MG63 (cell line): ENCODE measurements at regions not wholly inside any gene's neighbourhood (a gene's known extent, or its start where the extent isn't known, plus 50 kb on each side); places are given as distances from the start of the nearest gene placed in this dataset.
A peak's percentile ranks its signal among the peaks of the same experiment; 100 is the strongest.

Experiments used
- DNase-seq: peaks from one replicate; pipeline ENCODE4 v3.0.0-alpha.2; 2020
- H3K27me3 ChIP-seq: fragments of 250-450 bp; sonication (Bioruptor Pico); 2 replicates; pipeline ENCODE4 v1.5.1; 2020; ENCODE audit warnings: mild to moderate bottlenecking, moderate library complexity
- H3K36me3 ChIP-seq: fragments of 250-450 bp; sonication (Bioruptor Pico); 2 replicates; pipeline ENCODE4 v1.5.1; 2020; ENCODE audit warnings: mild to moderate bottlenecking, moderate library complexity
- H3K4me3 ChIP-seq: fragments of 250-450 bp; sonication (Bioruptor Pico); 2 replicates; pipeline ENCODE4 v1.5.1; 2020; ENCODE audit warnings: mild to moderate bottlenecking, moderate library complexity
- H3K9me3 ChIP-seq: fragments of 250-450 bp; sonication (Bioruptor Pico); 2 replicates; pipeline ENCODE4 v1.5.1; 2020; ENCODE audit warnings: mild to moderate bottlenecking, moderate library complexity

DNA sequence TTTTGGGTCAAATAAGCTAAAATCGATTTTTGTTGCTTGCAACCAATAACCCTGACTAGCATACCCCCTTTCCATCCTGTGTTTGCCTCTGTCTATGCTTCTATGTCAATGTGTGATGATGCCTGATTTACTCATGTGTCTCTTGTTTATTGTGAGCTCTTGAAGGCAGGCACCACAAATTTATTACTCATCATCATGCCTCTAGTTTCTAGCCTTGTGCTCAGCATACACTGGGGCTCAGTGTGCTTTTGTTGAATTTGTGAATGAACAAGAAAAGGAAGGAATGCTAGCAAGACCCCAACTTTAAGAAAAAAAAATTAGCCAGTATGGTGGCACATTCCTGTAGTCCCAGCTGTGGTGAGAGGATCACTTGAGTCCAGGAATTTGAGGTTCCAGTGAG is 119.1 kb upstream of the GPR139 start:
- Histone ChIP-seq H3K36me3 (no peaks in the 10 kb centered on the region), H3K9me3 (no peaks in the 10 kb centered on the region), H3K27me3 (no peaks in the 10 kb centered on the region), H3K4me3 (no peak overlapping the region)
- no peak for DNase-seq

DNA sequence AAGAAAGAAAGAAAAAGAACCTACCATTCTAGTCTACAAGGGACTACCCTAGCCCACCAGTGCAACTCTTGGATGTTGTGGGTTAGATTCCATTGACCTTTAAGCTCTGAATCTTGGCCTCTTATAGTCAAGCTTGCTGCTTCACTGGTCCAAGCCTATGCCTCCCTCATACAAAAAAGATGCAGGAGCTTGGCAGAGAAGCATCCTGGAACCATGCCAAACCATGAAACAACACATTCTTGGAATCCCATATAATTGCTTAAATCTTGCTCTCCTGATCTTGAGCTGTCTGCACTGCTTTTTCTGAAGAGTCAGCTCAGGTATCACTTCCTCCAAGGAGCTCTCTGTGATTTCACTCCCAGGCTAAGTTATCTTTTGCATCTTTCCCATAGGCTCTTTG is 117.9 kb upstream of the GPR139 start:
- H3K4me3 ChIP-seq = no peak overlapping the region
- no peaks in the 10 kb centered on the region for H3K36me3 ChIP-seq
- H3K9me3 ChIP-seq = no peaks in the 10 kb centered on the region
- DNase-seq = no peak
- H3K27me3 ChIP-seq = no peaks in the 10 kb centered on the region

DNA sequence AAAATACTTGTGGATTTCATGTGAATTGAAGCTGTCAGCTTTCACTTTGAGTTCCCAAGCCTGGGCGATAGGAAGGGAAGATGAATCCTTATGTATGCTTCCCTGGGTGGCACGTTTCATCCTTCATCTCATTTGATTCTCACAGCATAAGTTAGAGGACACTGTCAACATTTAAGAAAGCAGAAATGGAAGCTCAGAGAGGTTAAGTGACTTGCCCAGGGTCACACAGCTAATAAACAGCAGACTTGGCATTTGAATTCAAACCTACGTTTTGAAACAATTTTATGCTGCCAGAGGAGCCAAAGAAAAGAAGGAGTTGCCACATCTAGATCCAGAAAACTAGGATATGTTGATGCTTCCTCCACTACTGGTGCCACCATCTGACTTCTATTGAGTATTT is 108.3 kb upstream of the GPR139 start:
- H3K9me3 ChIP-seq = no peaks in the 10 kb centered on the region
- DNase-seq = no peak
- no peaks in the 10 kb centered on the region for H3K27me3 ChIP-seq
- H3K36me3 ChIP-seq = no peaks in the 10 kb centered on the region
- H3K4me3 ChIP-seq = no peak overlapping the region

DNA sequence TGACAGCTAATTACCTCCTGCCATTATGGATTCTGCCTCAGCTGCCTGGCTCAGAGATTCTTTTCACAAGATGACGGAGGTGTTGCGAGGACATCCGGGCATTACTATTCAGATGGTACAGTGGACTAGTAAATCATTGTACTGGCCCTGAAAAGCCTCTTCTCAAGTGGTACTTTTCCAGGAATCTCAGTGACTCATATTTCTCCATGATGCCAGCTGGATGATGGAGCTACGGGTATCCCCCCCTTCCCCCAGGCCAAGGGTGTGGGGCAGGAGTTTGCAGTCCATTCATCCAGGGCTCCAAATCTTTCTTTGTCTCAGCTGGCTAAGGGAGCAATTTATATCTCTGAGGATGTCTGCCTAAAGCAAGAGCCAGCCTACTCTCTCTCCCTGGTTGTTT is 107.7 kb upstream of the GPR139 start:
- peak; percentile 3 for DNase-seq
- Histone ChIP-seq H3K27me3 (no peaks in the 10 kb centered on the region), H3K9me3 (no peaks in the 10 kb centered on the region), H3K4me3 (no peak overlapping the region), H3K36me3 (no peaks in the 10 kb centered on the region)

DNA sequence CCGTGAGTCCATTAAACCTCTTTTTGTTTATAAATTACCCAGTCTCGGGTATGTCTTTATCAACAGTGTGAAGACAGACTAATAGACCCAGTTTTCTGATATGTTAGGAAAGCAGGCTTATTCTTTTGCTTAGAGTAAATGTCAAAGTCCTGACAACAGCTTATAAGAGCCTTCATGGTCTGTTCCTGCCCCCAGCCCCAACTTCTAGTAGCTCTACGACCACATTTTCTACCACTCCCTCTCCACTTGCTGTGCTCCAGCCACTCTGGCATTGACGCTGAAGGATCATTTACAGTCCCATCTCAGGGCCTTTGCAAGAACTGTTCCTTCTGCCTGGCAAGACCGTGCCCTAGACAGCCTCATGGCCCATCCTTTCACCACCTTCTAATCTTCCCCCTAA is 104.6 kb upstream of the GPR139 start:
- Histone ChIP-seq H3K9me3 (no peaks in the 10 kb centered on the region), H3K4me3 (no peak overlapping the region), H3K27me3 (no peaks in the 10 kb centered on the region), H3K36me3 (no peaks in the 10 kb centered on the region)
- no peak for DNase-seq

DNA sequence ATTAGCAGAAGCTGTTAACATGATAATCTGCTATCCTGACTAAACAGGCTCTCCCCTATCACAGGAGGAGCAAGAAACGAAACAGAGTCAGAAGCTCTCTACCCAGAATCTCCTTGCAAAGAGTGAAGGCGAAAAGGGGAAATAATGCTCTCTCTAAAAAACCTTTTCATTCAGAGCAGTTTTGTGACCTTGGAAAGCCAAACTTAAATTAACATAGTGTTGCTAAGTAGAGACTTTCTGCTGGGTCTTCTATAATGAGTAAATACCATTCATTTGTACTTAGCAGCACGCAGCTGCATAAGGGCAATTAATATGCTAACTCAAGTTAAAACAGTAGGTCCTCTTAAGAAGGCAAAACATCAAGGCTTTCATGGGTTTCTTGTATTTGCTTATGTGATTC is 101.7 kb upstream of the GPR139 start:
- H3K9me3 ChIP-seq = no peaks in the 10 kb centered on the region; the same call in 1 of the 2 replicates
- DNase-seq = no peak
- no peak overlapping the region for H3K4me3 ChIP-seq
- no peaks in the 10 kb centered on the region for H3K27me3 ChIP-seq
- no peaks in the 10 kb centered on the region for H3K36me3 ChIP-seq

DNA sequence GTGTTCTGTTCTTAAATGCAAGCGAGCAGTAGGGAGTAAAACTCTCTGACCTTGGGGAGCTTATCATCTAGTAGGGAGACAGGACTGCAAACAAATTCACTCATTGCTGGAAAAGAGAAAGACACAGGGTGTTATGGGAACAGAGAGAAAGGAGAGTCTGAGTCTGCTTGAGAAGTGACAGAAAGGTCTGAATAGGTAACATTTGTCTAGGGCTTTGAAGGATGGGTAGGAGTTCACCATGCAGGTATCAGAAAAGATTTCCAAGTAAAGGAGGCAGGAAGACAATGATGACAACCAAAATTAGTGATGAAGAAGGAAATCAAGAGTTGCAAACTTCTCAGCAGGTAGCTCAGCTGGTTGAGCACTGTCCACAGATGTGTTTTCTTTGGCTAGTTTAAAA is 93.6 kb upstream of the GPR139 start:
- no peak overlapping the region for H3K4me3 ChIP-seq
- H3K27me3 ChIP-seq = peaks cover 4% of the 10 kb centered on the region; the same call in 1 of the 2 replicates
- H3K9me3 ChIP-seq = no peaks in the 10 kb centered on the region; the same call in 1 of the 2 replicates
- DNase-seq = no peak
- H3K36me3 ChIP-seq = no peaks in the 10 kb centered on the region

DNA sequence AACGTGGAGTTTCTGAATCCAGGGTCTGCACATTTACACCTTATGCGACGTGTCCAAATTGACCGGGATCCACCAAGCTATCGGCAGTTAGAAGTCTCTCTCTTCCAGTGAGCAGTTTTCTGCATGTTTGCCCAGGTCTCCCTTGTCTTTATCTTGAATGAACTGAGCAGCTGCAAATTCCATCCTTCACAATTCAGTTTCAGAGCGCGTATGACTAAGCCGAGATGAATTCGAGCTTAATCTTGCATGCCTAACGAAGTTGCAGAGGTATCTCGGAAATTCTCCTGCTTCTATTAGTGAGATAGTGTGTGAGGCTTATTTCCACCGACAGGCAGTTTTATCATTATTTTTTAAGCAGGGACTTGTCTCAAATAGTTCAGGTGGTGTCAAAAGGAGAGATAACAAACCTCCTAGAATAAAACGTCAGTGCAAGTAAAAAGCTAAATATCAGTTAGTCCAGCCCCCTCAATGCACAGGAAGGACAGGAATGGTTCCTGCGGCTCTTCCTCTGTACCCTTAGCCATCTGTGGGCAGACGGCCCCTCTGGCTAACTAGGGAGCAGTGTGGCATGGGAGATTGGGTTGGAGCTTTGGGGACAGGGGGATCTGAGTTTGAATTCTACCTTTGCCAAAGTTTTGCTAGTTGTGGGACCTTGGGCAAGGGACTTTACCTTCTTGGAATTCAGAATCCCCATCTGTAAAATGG is 93.0 kb upstream of the GPR139 start:
- H3K4me3 ChIP-seq = no peak overlapping the region
- H3K9me3 ChIP-seq = no peaks in the 10 kb centered on the region; the same call in 1 of the 2 replicates
- no peak for DNase-seq
- no peaks in the 10 kb centered on the region for H3K36me3 ChIP-seq
- H3K27me3 ChIP-seq = peaks cover 4% of the 10 kb centered on the region; the same call in 1 of the 2 replicates

DNA sequence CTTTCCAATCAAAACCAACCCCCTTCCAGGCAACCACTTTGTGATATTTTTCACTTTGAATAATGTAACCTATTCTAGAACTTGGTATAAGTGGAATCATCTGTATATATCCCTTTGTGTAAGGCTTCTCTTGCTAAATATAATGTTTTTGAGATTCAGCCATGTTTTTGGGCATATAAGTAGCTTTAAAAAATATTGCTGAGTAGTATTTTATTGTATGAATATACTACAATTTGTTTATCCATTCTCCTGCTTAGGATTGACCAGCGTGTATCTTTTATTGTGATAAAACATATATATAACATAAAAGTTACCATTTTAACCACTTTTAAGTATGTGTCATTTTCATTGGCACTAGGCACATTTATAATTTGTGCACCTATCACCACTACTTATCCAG is 79.8 kb upstream of the GPR139 start:
- no peak for DNase-seq

DNA sequence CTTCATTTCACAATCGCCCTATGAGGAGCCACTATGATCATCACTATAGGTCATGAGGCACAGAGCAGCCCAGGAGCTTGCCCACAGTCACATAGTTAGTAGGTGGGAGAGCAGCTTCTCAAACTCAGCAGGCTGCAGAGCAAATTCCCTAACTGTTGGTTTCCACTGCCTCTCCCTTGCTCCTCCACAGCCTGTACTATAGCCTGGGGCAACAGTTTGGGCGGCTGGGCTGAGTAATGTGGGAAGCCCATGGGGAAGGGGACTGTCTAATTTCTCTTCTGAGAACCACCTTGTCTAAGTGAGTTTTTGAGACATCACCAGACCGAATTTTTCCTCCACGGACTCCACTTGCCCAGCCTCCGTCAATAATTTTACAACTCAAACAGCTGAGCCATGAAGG is 73.4 kb upstream of the GPR139 start:
- Histone ChIP-seq H3K4me3 (no peak overlapping the region), H3K27me3 (no peaks in the 10 kb centered on the region), H3K36me3 (no peaks in the 10 kb centered on the region), H3K9me3 (no peaks in the 10 kb centered on the region)
- DNase-seq = no peak

More for the DNA sequence above, 79.8 kb upstream of the GPR139 start:
- Histone ChIP-seq H3K9me3 (no peaks in the 10 kb centered on the region), H3K27me3 (no peaks in the 10 kb centered on the region), H3K4me3 (no peak overlapping the region), H3K36me3 (no peaks in the 10 kb centered on the region)

DNA sequence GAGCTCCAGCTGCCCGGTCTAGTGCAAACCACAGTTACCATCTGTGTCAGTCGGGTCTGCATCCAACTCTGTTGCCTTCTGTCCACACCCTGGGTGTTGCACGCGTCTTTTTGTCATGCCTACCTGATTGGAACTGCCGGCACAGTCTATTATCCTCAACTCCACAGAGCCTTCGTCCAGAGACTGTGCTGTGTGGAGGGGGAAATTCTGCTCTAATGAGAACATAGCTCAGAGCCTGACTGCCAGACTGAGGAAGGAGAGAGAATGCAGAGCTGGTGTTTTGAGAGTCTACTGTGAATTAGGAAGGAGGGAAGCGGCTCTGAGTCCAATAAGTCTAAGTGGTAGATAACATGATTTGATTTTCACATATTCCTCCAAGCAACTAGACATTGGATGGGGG is 68.3 kb upstream of the GPR139 start:
- Histone ChIP-seq H3K4me3 (no peak overlapping the region), H3K36me3 (no peaks in the 10 kb centered on the region), H3K9me3 (no peaks in the 10 kb centered on the region), H3K27me3 (no peaks in the 10 kb centered on the region)
- DNase-seq = no peak

DNA sequence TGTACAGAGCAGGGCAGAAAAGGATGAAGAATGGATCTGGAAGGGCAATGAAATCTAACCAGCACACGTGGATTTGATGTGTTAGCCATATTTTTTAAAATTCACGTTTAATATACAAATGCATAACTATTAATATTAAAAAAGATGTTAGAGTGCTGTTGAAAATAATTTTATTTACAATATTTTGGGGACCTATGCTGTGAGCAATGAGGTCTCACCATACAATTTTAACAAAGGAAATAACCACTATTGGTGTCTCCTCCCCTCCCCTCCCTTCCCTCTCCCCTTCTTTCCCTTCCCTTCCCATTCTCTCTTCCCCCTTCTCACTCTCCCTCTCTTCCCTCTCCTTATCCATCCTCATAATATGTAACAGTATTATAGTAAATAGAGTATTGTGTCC is 64.2 kb upstream of the GPR139 start:
- no peaks in the 10 kb centered on the region; the same call in 1 of the 2 replicates for H3K27me3 ChIP-seq
- no peak overlapping the region for H3K4me3 ChIP-seq
- DNase-seq = no peak
- no peaks in the 10 kb centered on the region for H3K9me3 ChIP-seq
- no peaks in the 10 kb centered on the region for H3K36me3 ChIP-seq

DNA sequence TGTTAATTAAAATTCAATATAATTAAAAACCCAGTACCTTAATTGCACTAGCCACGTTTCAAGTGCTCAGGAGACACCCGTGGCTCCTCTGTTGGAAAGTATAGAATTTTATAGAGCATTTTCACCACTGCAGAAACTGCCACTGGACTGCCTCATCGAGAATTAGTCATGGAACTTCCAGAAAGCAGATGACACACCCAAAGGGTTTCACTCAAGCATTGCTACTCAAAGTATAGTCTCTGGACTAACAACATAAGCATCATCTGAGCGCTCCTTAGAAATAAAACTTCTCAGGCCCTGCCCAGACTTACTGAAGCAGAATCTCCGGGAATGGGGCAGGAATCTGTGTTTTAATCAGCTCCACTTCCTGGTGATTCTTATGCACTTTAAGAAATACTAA is 63.5 kb upstream of the GPR139 start:
- Histone ChIP-seq H3K9me3 (no peaks in the 10 kb centered on the region), H3K27me3 (no peaks in the 10 kb centered on the region; the same call in 1 of the 2 replicates), H3K36me3 (no peaks in the 10 kb centered on the region), H3K4me3 (no peak overlapping the region)
- DNase-seq = no peak

DNA sequence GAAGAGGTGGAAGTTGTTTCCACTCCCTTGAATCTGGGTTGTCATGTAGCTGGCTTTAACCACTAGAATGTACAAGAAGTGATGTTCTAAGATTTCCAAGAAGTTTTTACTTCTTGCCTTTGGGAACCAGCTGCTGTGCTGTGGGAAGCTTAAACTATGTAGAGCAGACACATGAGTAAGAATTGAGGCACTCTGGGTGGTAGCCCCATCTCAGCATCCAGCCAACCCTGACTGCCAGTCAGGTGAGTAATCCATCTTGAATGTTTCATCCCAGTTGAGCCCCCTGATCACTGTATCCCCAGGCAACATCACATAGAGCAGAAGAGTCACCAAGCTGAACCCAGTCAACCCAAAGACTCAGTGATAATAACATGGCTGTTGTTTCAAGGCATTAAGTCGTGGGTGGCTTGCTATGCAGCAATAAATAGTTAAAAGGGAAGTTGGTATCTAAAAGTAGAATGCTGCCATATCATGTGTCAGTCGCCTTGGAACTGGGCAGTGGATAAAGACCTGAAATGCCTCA is 62.8 kb upstream of the GPR139 start:
- DNase-seq = no peak
- no peaks in the 10 kb centered on the region; the same call in 1 of the 2 replicates for H3K27me3 ChIP-seq

DNA sequence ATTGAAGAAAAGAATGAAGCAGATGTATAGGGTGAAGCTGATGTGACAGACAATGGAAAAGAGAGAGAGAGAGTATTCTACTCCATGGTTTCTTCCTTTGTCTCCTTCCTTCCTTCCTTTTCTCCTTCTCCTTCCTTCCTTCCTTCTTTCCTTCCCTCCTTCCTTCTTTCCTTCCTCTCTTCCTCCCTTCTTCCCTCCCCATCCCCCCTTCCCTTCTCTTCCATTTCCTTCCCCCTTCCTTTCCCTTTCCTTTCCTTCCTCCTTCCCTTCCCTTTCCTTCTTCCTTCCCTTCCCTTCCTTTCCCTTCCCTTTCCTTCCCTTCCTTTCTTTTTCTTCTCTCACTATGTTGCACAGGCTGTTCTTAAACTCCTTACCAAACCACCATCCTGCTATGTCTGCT is 55.7 kb upstream of the GPR139 start:
- DNase-seq = no peak
- Histone ChIP-seq H3K9me3 (no peaks in the 10 kb centered on the region), H3K4me3 (no peak overlapping the region)

More for the DNA sequence above, 62.8 kb upstream of the GPR139 start:
- Histone ChIP-seq H3K4me3 (no peak overlapping the region), H3K9me3 (no peaks in the 10 kb centered on the region), H3K36me3 (no peaks in the 10 kb centered on the region)

More for the DNA sequence above, 55.7 kb upstream of the GPR139 start:
- no peaks in the 10 kb centered on the region; the same call in 1 of the 2 replicates for H3K27me3 ChIP-seq
- no peaks in the 10 kb centered on the region for H3K36me3 ChIP-seq
